Endothelial cell of umbilical vein (primary cell): ENCODE measurements at regions not wholly inside any gene's neighbourhood (a gene's known extent, or its start where the extent isn't known, plus 50 kb on each side); places are given as distances from the start of the nearest gene placed in this dataset.

ENCODE experiments used
- BruUV-seq: library from RNA; stranded (reverse); fragments of 400-500 nt; replicated peaks from 2 replicates; lab custom pipeline; 2021; lab: Mats Ljungman, UMichigan
- CTCF ChIA-PET: fragments of 300-600, 350-600 bp; sonication (Branson Sonifier 250); formaldehyde crosslinking; loops from one replicate; lab custom pipeline; 2021; ENCODE audit warnings: antibody characterized with exemption, inconsistent platforms; lab: Charles Lee
- POLR2A ChIA-PET: fragments of 300-600, 350-600 bp; sonication (Branson Sonifier 250); formaldehyde crosslinking; loops from one replicate; lab custom pipeline; 2021; ENCODE audit warnings: antibody characterized with exemption, inconsistent platforms; lab: Charles Lee
- DNase-seq: peaks from one replicate; pipeline ENCODE4 v3.0.0-alpha.2; 2011; ENCODE audit warnings: low read depth, low spot score
- FAIRE-seq: peaks from 2 replicates; lab custom pipeline; 2011; peaks lifted over from hg19 to GRCh38; lab: Jason Lieb, UNC
- H2AFZ ChIP-seq: 2 replicates; pipeline ENCODE4 v1.6.0; 2012; ENCODE audit warnings: low read depth, low read length, control low read depth, inconsistent platforms
- H3K27ac ChIP-seq: 2 replicates; pipeline ENCODE4 v1.5.1; 2011; ENCODE audit warnings: low read depth, mild to moderate bottlenecking, control low read depth, low read length, moderate library complexity; ENCODE audit not compliant: insufficient read depth
- H3K27me3 ChIP-seq, 2 experiments: 2 replicates each; pipeline versions ENCODE4 v1.6.0 to v1.6.1; 2011; ENCODE audit warnings: low read length in 2 of 2, mixed read lengths in 1 of 2; ENCODE audit not compliant: control insufficient read depth in 2 of 2, insufficient read depth in 2 of 2
- H3K36me3 ChIP-seq, 2 experiments: 2 replicates in 1 of 2; 3 replicates in 1 of 2; pipeline ENCODE4 v1.5.1; 2011; ENCODE audit warnings: low read length in 2 of 2, mild to moderate bottlenecking in 1 of 2, moderate library complexity in 1 of 2; ENCODE audit not compliant: control insufficient read depth in 2 of 2, insufficient read depth in 2 of 2; ENCODE audit errors: extremely low read depth in 1 of 2
- H3K4me1 ChIP-seq: 3 replicates; pipeline ENCODE4 v1.5.1; 2011; ENCODE audit warnings: mild to moderate bottlenecking, low read length; ENCODE audit not compliant: control insufficient read depth, insufficient read depth; ENCODE audit errors: extremely low read depth
- H3K4me2 ChIP-seq: 2 replicates; pipeline ENCODE4 v1.6.1; 2011; ENCODE audit warnings: low read length, control low read depth, mixed read lengths; ENCODE audit not compliant: insufficient read depth
- H3K4me3 ChIP-seq, 3 experiments: fragments of 200-600 bp in 1 of 3; sonication (generic), shearing (Covaris generic) in 1 of 3; replicated peaks in 1 of 3; 2 replicates each; pipeline ENCODE4 v1.5.1; 2011 to 2016; ENCODE audit warnings: control low read depth in 3 of 3, low read length in 3 of 3, mild to moderate bottlenecking in 2 of 3, inconsistent platforms in 1 of 3, low read depth in 1 of 3, moderate library complexity in 1 of 3; ENCODE audit not compliant: insufficient read depth in 1 of 3
- H3K79me2 ChIP-seq: 2 replicates; pipeline ENCODE4 v1.6.0; 2012; ENCODE audit warnings: low read length, inconsistent platforms; ENCODE audit not compliant: control insufficient read depth, insufficient read depth
- H3K9ac ChIP-seq: replicated peaks from 2 replicates; pipeline ENCODE3; 2011; ENCODE audit warnings: low read length, control low read depth; ENCODE audit not compliant: insufficient read depth; ENCODE audit errors: extremely low read depth
- H3K9me1 ChIP-seq: replicated peaks from 3 replicates; pipeline ENCODE4 v1.6.0; 2011; ENCODE audit warnings: mild to moderate bottlenecking, low read length; ENCODE audit not compliant: control insufficient read depth, insufficient read depth; ENCODE audit errors: extremely low read depth
- H3K9me3 ChIP-seq: replicated peaks from 2 replicates; pipeline ENCODE4 v1.5.1; 2012; ENCODE audit warnings: low read length, inconsistent platforms; ENCODE audit not compliant: control insufficient read depth, insufficient read depth
- H4K20me1 ChIP-seq: replicated peaks from 2 replicates; pipeline ENCODE3; 2011; ENCODE audit warnings: mild to moderate bottlenecking, low read length; ENCODE audit not compliant: control insufficient read depth, insufficient read depth; ENCODE audit errors: extremely low read depth
- CTCF ChIP-seq, 2 donors: IDR thresholded peaks; 1 replicate in 1 of 2; 2 replicates in 1 of 2; pipeline ENCODE4 v1.5.1; 2011; ENCODE audit warnings: low read length in 2 of 2, mild to moderate bottlenecking in 2 of 2, moderate library complexity in 2 of 2, control low read depth in 1 of 2, inconsistent platforms in 1 of 2, low read depth in 1 of 2; ENCODE audit not compliant: insufficient read depth in 1 of 2; ENCODE audit errors: extremely low read depth in 1 of 2
- EZH2 ChIP-seq: IDR thresholded peaks from 2 replicates; pipeline ENCODE4 v1.6.1; 2012; ENCODE audit warnings: borderline replicate concordance, low read depth, mild to moderate bottlenecking, moderate library complexity, low read length, inconsistent platforms; ENCODE audit not compliant: severe bottlenecking
- FOS ChIP-seq: IDR thresholded peaks from 2 replicates; pipeline ENCODE4 v1.6.1; 2011; ENCODE audit warnings: mild to moderate bottlenecking, low read length, moderate library complexity, borderline replicate concordance; ENCODE audit not compliant: insufficient read depth
- GATA2 ChIP-seq: IDR thresholded peaks from 2 replicates; pipeline ENCODE4 v1.7.0; 2011; ENCODE audit warnings: low read depth, mild to moderate bottlenecking, moderate library complexity, mixed read lengths, low read length; ENCODE audit not compliant: insufficient read length, insufficient read depth
- JUN ChIP-seq: IDR thresholded peaks from 2 replicates; pipeline ENCODE4 v1.6.1; 2011; ENCODE audit warnings: borderline replicate concordance, low read depth; ENCODE audit not compliant: insufficient read length, insufficient read depth
- MAX ChIP-seq: IDR thresholded peaks from 2 replicates; pipeline ENCODE4 v1.6.1; 2011; ENCODE audit not compliant: insufficient read depth, insufficient read length
- MYC ChIP-seq: IDR thresholded peaks from one replicate; pipeline ENCODE4 v1.6.1; 2011; ENCODE audit warnings: mild to moderate bottlenecking, low read depth, low read length
- POLR2A ChIP-seq: IDR thresholded peaks from 2 replicates; pipeline ENCODE4 v1.6.1; 2012; ENCODE audit warnings: low read depth, mild to moderate bottlenecking, control low read depth, low read length
- POLR2AphosphoS5 ChIP-seq: IDR thresholded peaks from 2 replicates; pipeline ENCODE4 v1.6.1; 2012; ENCODE audit warnings: low read depth, mild to moderate bottlenecking, control low read depth, low read length, moderate library complexity; ENCODE audit not compliant: insufficient read depth
- dilution Hi-C: fragments of 300-500 bp; cut with MboI; formaldehyde crosslinking; loops from one replicate; pipeline ENCODE4 v1.15.0; 2019; ENCODE audit warnings: low sequenced_read_pairs; ENCODE audit not compliant: extremely low pct_ligation_motif_present
- intact Hi-C: fragments of 100-400 bp; cut with micrococcal nuclease; formaldehyde crosslinking; loops from one replicate; pipeline ENCODE4 v1.10.0; 2022

GRCh38 chr3:104281713-104282112, 1085.0 kb upstream of the ALCAM start:
- POLR2A ChIA-PET = no interaction called here
- Histone ChIP-seq H3K4me1 (no peaks in the 10 kb centered on the region), H3K36me3 (no peaks in the 10 kb centered on the region), H4K20me1 (no peaks in the 10 kb centered on the region), H3K4me3 (no peak overlapping the region), H3K27ac (no peak overlapping the region), H3K9me3 (no peaks in the 10 kb centered on the region), H3K79me2 (no peaks in the 10 kb centered on the region), H3K9me1 (no peaks in the 10 kb centered on the region), H3K9ac (no peak overlapping the region), H3K4me2 (no peak overlapping the region), H2AFZ (no peak overlapping the region), H3K27me3 (no peaks in the 10 kb centered on the region)
- no peak for FAIRE-seq
- dilution Hi-C loops (no loop called here), intact Hi-C loops (no loop called here)
- TF ChIP-seq FOS = no peak
- TF ChIP-seq EZH2 = no peak
- TF ChIP-seq POLR2A = no peak
- no peak for TF ChIP-seq GATA2
- TF ChIP-seq JUN = no peak
- no peak for TF ChIP-seq MYC
- no peak for TF ChIP-seq CTCF (IDR thresholded peaks at IDR 0.05; ENCODE audit: extremely low read depth in 1 of 2, insufficient read depth in 1 of 2, low read depth in 1 of 2, low read length in 2 of 2)
- no peak for TF ChIP-seq MAX
- no peak for TF ChIP-seq POLR2AphosphoS5
- CTCF ChIA-PET = interaction anchor here (1.5 to 3.1 kb wide), 2 partner anchors 9 to 13 kb away, joined by 4 to 15 read pairs; no protein-coding TSS in a partner anchor
- no TSS peak for BruUV-seq
- DNase-seq = no peak
